Nephron (organoid): ENCODE measurements at regions not wholly inside any gene's neighbourhood (a gene's known extent, or its start where the extent isn't known, plus 50 kb on each side); places are given as distances from the start of the nearest gene placed in this dataset.

Source experiments
- H3K27ac Mint-ChIP-seq, 3 experiments: 2 replicates each; pipeline ENCODE4 v1.8.0; 2020; ENCODE audit warnings: mixed read lengths in 3 of 3, mild to moderate bottlenecking in 2 of 3, moderate library complexity in 1 of 3
- H3K27me3 Mint-ChIP-seq: 2 replicates; pipeline ENCODE4 v1.8.0; 2021; ENCODE audit warnings: low read depth, mild to moderate bottlenecking, moderate library complexity, mixed read lengths
- H3K36me3 Mint-ChIP-seq: 2 replicates; pipeline ENCODE4 v1.8.0; 2020; ENCODE audit warnings: low read depth, mixed read lengths
- H3K4me1 Mint-ChIP-seq: 2 replicates; pipeline ENCODE4 v1.8.0; 2020; ENCODE audit warnings: mixed read lengths
- H3K4me3 Mint-ChIP-seq, 3 experiments: 2 replicates each; pipeline ENCODE4 v1.8.0; 2020; ENCODE audit warnings: mild to moderate bottlenecking in 3 of 3, mixed read lengths in 3 of 3, moderate library complexity in 2 of 3
- H3K9me3 Mint-ChIP-seq: 2 replicates; pipeline ENCODE4 v1.8.0; 2020; ENCODE audit warnings: mixed read lengths
- TF ChIP-seq, protein P1 (sequence below), 3 experiments: fragments of 200-600 bp; sonication (generic); IDR thresholded peaks; one replicate each; pipeline ENCODE4 v1.5.0; 2021; ENCODE audit warnings: antibody characterized with exemption in 3 of 3; ENCODE audit not compliant: unreplicated experiment in 3 of 3

DNA sequence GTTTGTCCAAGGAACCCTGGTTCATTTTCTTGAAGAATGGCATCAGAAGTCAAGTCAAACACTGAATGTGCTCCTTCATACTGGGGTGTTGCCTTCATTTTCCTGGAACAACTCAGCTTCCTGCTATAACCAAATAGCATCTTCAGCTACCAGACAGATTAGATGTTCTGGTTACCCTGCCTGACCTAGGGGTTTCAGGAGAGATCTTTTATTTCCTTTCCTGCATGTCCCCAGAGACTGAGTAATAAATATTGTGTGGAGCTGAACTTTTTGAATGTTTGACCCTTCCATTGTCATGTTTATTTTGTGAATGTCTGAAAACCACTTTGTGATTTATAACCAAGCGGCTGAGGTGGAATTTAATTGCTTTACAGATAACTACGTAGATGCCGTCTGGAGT is 147.1 kb downstream of the IRX1 start:
- Mint-ChIP-seq H3K27me3 (peaks cover 19% of the 10 kb centered on the region), H3K36me3 (no peaks in the 10 kb centered on the region), H3K27ac (no peak overlapping the region), H3K9me3 (peaks cover 7% of the 10 kb centered on the region), H3K4me1 (no peaks in the 10 kb centered on the region), H3K4me3 (no peak overlapping the region)
- TF ChIP-seq, protein P1, sequence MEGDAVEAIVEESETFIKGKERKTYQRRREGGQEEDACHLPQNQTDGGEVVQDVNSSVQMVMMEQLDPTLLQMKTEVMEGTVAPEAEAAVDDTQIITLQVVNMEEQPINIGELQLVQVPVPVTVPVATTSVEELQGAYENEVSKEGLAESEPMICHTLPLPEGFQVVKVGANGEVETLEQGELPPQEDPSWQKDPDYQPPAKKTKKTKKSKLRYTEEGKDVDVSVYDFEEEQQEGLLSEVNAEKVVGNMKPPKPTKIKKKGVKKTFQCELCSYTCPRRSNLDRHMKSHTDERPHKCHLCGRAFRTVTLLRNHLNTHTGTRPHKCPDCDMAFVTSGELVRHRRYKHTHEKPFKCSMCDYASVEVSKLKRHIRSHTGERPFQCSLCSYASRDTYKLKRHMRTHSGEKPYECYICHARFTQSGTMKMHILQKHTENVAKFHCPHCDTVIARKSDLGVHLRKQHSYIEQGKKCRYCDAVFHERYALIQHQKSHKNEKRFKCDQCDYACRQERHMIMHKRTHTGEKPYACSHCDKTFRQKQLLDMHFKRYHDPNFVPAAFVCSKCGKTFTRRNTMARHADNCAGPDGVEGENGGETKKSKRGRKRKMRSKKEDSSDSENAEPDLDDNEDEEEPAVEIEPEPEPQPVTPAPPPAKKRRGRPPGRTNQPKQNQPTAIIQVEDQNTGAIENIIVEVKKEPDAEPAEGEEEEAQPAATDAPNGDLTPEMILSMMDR (IDR thresholded peaks at IDR 0.05; ENCODE audit: unreplicated experiment in 3 of 3) = no peak

DNA sequence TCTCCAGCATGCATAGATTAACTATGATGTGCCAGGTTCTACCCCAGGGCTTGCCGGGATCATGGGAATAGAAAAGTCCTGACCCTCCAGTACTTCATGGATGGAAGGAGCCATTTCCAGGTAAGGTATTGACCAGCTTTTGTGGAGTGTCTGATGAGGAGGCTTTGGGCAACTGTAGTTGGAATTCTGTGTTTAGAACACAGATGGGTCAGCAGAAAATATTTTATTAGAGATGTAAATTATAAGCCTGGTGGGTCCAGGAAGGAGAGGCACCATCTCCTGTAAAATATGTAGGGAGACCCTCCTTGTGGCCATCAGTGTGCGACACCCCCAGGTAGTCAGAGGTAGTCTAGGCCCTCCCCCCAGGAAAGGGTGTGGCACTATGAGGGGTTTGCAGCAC is 156.2 kb downstream of the IRX1 start:
- H3K4me1 Mint-ChIP-seq = peaks cover 4% of the 10 kb centered on the region
- H3K27me3 Mint-ChIP-seq = peaks cover 22% of the 10 kb centered on the region
- H3K4me3 Mint-ChIP-seq = no peak overlapping the region
- TF ChIP-seq, protein P1 (IDR thresholded peaks at IDR 0.05; ENCODE audit: unreplicated experiment in 3 of 3) = no peak
- H3K27ac Mint-ChIP-seq = no peak overlapping the region
- no peaks in the 10 kb centered on the region for H3K36me3 Mint-ChIP-seq
- peaks cover 11% of the 10 kb centered on the region for H3K9me3 Mint-ChIP-seq

DNA sequence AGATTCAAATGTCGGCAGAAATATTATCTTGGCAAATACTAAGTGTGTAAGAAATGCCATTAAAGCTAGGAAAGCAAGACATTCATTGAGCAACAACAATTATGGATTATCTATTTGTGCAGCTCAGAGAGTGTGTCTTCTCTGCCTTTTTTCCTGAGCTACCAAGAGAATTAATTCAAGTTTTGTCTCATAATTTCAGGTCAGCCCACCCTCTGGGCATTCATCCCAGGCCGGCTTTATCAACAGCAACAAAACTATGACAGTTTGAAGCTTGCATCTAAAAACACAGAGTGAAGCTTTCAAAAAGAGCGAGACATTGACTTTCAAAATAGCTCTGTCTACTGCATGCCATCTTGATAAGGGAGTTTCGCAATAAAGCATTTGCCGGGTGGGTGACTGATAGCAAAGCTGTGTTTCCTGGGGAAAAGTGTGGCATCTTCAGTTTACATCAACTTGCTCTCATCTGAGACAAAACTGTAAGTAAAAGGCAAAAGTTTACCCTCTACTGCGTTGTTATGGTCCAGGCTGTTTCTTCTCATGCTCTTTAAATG is 182.4 kb downstream of the IRX1 start:
- no peak overlapping the region for H3K4me3 Mint-ChIP-seq
- peaks cover 11% of the 10 kb centered on the region for H3K4me1 Mint-ChIP-seq
- H3K36me3 Mint-ChIP-seq = no peaks in the 10 kb centered on the region
- H3K27ac Mint-ChIP-seq = no peak overlapping the region
- H3K27me3 Mint-ChIP-seq = peaks cover 12% of the 10 kb centered on the region
- no peaks in the 10 kb centered on the region for H3K9me3 Mint-ChIP-seq
- TF ChIP-seq, protein P1 (IDR thresholded peaks at IDR 0.05; ENCODE audit: unreplicated experiment in 3 of 3) = no peak

GRCh38 chr5:3778945-3779344 is 183.3 kb downstream of the IRX1 start:
- Mint-ChIP-seq H3K27ac (no peak overlapping the region), H3K27me3 (peaks cover 17% of the 10 kb centered on the region), H3K36me3 (no peaks in the 10 kb centered on the region), H3K4me1 (peaks cover 11% of the 10 kb centered on the region), H3K9me3 (no peaks in the 10 kb centered on the region), H3K4me3 (no peak overlapping the region)
- TF ChIP-seq, protein P1 (IDR thresholded peaks at IDR 0.05; ENCODE audit: unreplicated experiment in 3 of 3) = no peak

- Mint-ChIP-seq H3K36me3 (no peaks in the 10 kb centered on the region), H3K4me3 (no peak overlapping the region), H3K27me3 (peaks cover 17% of the 10 kb centered on the region), H3K9me3 (no peaks in the 10 kb centered on the region), H3K4me1 (peaks cover 11% of the 10 kb centered on the region), H3K27ac (no peak overlapping the region)
- TF ChIP-seq, protein P1 (IDR thresholded peaks at IDR 0.05; ENCODE audit: unreplicated experiment in 3 of 3) = no peak
Observed at GRCh38 chr5:3780278-3780677, 184.6 kb downstream of the IRX1 start.

GRCh38 chr5:3780907-3781306 is 185.3 kb downstream of the IRX1 start:
- Mint-ChIP-seq H3K4me3 (no peak overlapping the region), H3K27me3 (peaks cover 15% of the 10 kb centered on the region), H3K27ac (no peak overlapping the region), H3K4me1 (peaks cover 11% of the 10 kb centered on the region), H3K9me3 (no peaks in the 10 kb centered on the region), H3K36me3 (no peaks in the 10 kb centered on the region)
- TF ChIP-seq, protein P1 (IDR thresholded peaks at IDR 0.05; ENCODE audit: unreplicated experiment in 3 of 3) = no peak
